Astrocyte (in vitro differentiated cells and primary cell): ENCODE measurements at regions not wholly inside any gene's neighbourhood (a gene's known extent, or its start where the extent isn't known, plus 50 kb on each side); places are given as distances from the start of the nearest gene placed in this dataset.

ENCODE experiments used
- EZH2 ChIP-seq: IDR thresholded peaks from 2 replicates; pipeline ENCODE4 v1.6.1; 2012; ENCODE audit warnings: mild to moderate bottlenecking, low read length, inconsistent platforms; ENCODE audit not compliant: insufficient read depth
- TF ChIP-seq, protein P1 (sequence below): IDR thresholded peaks from 2 replicates; pipeline ENCODE4 v1.5.1; 2011; ENCODE audit warnings: low read depth, mild to moderate bottlenecking, inconsistent platforms, low read length, moderate library complexity; ENCODE audit not compliant: insufficient read depth

DNA sequence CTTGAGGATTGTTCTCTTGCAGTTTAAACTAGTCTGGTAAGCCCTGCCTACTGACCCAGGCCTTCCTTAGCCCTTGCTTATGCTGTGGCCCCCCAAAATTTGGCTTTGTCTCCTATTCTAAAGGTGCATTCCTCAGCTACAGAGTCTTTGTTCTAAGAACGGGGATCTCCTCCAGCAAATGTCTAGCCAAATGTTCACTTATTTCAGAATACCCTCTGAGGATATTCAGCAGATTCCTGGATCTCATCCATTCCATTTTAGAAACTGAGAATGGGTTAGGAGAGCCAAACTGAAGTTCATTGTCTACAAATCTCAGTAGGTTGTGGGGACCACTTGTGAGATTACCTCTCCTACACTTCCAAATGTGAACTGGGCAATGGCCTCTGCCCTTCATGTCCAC is 164.2 kb upstream of the ARG1 start:
- TF ChIP-seq, protein P1, sequence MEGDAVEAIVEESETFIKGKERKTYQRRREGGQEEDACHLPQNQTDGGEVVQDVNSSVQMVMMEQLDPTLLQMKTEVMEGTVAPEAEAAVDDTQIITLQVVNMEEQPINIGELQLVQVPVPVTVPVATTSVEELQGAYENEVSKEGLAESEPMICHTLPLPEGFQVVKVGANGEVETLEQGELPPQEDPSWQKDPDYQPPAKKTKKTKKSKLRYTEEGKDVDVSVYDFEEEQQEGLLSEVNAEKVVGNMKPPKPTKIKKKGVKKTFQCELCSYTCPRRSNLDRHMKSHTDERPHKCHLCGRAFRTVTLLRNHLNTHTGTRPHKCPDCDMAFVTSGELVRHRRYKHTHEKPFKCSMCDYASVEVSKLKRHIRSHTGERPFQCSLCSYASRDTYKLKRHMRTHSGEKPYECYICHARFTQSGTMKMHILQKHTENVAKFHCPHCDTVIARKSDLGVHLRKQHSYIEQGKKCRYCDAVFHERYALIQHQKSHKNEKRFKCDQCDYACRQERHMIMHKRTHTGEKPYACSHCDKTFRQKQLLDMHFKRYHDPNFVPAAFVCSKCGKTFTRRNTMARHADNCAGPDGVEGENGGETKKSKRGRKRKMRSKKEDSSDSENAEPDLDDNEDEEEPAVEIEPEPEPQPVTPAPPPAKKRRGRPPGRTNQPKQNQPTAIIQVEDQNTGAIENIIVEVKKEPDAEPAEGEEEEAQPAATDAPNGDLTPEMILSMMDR: no peak
- TF ChIP-seq EZH2: no peak
